HG02642 (cell line): ENCODE measurements at regions not wholly inside any gene's neighbourhood (a gene's known extent, or its start where the extent isn't known, plus 50 kb on each side); places are given as distances from the start of the nearest gene placed in this dataset.
"Not testable (repeated sequence)": the region's sequence is repeated elsewhere in the genome, so short reads cannot be mapped to it uniquely, and the experiment has no call there.

Experiments used
- ATAC-seq: cut with Tn5 transposase; IDR thresholded peaks from one replicate; pipeline ENCODE4 v1.9.1; 2021; ENCODE audit warnings: mild to moderate bottlenecking; ENCODE audit not compliant: unreplicated experiment, poor library complexity

DNA sequence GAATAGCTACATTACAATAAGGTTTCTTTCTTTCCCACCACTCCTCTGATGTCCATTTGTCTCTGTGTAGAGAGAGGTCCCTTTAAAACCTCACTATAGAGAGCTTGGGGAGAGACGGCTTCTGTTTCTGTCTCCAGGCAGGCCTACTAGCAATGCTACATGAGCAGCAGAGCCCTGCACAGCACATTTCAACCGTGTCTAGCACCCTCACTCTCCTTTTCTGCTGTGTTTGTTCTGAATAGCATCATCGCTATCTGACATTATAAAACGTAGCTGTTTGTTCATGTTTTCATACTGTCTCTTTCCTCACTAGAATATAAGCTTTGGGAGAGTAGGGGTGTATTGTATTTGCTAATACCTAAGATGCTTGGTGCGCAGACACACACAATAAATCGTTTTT is 487.8 kb upstream of the DPP6 start:
- no peak for ATAC-seq

DNA sequence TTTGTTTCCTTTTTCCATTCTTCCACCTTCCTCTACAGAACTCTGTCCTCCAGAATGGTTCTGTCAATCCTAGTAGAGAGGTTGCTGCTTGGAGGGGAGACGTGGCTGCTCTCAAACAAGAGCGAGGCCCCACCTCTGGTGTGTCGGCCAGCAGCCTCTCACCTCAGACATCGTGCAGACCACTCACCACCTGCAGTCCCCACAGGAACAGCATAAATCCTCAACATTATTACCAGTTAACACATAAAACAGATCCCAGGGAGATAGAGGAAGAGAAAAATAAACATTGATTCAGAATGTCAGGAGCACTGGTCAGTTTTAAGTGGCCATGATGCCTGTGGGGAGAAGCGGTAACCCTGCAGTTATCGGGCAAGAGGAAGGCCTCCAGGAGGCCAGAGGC is 485.9 kb upstream of the DPP6 start:
- no peak for ATAC-seq

DNA sequence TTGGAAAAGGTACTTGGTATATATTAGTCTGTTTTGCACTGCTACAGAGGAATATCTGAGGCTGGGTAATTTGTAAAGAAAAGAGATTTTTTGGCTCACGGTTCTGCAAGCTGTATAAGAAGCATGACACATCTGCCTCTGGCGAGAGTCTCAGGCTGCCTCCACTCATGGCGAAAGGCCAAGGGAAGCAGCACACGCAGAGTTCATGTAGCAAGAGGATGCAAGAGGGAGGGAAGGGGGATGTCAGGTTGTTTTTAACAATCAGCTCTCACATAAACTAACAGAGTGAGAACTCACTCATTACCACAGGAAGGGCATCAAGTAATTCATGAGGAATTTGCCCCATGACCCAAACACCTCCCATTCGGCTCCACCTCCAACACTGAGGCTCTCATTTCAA is 484.8 kb upstream of the DPP6 start:
- no peak for ATAC-seq

DNA sequence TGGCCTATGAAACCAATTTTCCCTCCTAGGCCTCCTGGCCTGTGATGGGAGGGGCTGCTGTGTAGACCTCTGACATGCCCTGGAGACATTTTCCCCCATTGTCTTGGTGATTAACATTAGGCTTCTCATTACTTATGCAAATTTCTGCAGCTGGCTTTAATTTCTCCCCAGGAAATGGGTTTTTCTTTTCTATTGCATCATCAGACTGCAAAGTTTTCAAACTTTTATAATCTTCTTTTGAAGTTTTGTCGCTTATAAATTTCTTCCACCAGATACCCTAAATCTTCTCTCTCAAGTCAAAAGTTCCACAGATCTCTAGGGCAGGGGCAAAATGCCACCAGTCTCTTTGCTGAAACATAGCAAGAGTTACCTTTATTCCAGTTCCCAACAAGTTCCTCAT is 482.7 kb upstream of the DPP6 start:
- not testable (repeated sequence) for ATAC-seq

DNA sequence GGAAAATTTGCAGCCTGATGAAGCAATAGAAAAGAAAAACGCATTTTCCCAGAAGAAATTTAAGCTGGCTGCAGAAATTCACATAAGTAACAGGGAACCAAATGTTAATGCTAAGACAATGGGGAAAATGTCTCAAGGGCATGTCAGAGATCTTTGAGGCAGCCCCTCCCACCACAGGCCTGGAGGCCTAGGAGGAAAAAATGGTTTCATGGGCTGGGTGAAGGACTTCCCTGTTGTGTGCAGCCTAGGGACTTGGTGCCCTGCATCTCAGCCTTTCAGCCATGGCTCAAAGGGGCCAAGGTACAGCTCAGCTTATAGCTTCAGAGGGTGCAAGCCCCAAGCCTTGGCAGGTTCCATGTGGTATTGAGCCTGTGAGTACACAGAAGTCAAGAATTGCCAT is 476.1 kb upstream of the DPP6 start:
- ATAC-seq, result no peak

DNA sequence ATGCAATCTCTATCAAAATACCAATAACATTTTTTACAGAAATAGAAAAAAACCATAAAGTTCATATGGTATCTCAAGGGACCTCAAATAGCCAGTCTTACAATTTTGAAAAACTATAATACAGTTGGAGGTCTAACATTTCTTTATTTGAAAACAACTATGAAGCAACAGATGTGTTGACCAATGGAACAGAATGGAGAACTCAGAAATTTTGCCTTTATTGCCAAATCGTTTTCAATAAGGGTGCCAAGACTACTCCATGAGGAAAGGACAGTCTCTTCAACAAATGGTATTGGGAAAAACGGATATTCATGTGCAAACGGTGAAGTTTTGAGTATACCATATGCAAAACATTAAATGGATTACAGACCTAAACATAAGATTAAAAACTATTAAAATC is 470.8 kb upstream of the DPP6 start:
- no peak for ATAC-seq

DNA sequence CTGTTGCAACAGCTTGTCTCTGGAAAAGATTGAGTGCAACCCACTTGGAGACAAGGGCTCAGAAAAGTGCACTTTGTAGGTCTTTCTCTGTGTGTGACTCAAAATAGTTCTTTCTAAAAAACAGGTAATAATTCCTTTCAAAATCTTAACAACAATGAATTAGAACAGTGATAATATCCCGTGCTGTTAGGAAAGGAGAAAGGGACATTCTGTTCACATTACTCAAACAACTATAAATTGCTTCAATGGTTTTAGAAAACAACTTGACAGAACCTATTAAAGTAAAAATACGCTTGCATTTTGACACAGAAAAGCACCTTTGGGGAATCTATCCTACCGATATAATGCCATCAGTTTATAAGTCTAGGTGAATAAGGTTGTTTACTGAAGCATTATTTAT is 468.1 kb upstream of the DPP6 start:
- ATAC-seq, result no peak

DNA sequence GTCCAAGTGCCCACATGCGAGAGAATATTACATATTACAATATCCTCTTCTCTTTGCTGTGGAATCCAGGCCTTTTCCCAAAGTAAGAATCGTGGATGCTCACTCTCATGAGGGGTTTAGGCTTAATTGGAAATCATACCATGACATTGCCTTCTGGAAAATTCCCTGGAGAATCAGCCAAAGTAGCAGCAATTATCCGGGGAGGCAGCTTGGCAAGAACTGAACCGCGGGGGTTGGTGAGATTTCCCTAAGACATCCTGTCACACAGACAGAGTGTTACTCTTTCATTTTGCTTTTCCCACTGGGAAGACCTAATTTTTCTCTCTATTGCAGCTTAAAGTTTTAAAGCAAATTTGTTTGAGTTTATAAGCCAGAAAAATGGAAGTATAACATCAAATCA is 463.6 kb upstream of the DPP6 start:
- ATAC-seq, result no peak

DNA sequence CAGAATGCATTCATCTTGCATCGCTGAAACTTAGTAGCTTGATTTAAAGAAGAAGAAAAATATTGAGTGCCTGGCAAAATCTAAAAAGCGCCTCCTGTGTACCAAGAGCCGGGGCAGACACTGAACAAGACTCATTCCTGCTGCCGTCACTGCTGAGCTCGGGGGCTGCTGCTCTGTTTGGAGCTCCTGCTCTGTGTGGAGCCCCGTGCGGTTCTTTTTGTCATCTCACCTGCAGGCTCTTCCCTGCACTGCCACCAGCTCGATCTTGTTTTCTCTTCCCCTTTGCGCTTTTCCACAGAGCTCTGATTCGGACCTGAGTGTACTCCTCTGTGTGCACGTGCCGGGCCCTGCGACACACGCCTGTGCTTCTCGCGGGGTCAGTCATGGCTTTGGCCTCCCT is 462.1 kb upstream of the DPP6 start:
- no peak for ATAC-seq

DNA sequence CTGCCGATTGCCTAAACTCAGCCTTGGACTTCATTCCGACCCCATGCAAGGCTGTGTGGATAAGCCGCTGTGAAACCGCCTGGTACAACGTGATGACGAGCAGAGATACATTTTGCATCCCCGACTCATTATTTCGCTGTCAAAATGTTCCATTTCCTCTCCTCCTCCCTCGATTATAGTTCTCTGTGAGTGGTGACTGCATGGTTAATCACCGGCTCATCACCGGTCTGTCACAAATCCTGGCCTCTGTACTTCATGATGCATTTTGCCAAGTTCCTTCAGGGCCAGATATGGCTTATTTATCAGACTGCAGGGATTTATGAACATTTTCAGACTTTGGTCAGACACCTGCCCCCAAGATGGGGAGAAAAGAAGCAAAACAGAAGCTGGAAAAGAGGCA is 461.6 kb upstream of the DPP6 start:
- ATAC-seq, result no peak

DNA sequence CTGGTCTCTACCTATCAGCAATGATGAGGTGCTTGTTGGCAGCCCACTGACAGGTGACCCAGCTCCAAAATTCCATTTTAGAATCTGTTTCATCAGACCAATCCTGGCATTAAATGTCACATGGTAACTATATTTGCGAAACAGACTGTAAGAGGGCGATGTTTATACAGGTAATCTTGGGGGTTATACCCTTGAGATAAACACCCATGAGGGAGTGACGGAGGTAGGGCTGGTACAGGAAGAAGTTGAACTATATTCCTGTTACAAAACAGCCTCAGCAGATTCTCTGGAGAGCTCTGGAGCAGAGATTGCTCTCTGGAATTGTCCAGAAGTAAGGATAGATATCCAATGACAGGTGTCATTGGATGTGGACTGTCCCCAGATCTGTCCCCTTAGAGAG is 444.8 kb upstream of the DPP6 start:
- no peak for ATAC-seq

DNA sequence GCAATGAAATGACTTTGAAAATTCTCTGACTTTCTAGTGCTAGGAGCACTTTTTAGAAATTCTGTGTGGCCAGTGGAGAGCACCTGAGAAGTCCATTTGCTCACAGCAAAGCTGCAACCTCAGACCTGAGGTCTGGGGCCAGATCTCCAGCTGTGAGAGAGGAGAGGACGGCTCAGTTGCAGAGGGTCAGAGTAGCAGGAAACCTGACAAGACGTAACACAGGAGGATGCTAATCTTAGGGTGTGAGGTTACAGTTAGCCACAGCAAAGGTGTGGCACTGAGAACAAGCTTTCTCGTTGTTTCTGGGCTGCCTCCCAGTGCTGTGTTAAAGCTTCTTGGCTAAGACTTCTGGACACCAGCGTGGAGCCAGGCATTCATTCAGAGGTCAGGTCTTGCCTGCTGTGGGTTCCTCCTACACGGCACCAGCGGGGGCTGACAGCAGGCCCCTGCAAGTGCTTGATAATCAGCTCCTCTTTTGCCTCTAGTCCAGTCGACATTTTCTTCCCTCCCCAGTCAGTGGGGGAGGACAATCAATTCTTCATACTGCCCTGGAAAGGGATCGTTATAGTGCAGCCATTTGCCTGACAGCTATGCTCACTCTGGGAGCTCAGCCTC is 435.4 kb upstream of the DPP6 start:
- no peak for ATAC-seq

DNA sequence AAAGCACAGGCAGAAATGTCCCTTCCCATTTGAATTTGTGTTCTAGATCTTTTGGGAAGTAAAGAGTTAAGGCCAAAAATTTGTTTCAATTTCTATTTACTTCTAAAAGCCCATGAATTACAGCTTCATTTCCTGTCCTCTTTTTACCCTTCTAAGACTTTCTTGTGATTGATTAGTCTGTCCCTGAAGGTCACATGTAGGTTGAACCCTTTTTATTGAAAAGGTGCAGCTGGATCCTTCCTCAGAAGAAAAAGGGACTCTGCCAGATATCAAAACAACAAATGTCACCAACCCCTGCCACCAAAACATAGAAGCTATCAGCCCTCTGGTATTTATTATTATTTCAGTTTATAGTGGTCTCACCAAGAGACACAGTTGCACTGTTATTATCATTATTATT is 424.9 kb upstream of the DPP6 start:
- ATAC-seq, result no peak

DNA sequence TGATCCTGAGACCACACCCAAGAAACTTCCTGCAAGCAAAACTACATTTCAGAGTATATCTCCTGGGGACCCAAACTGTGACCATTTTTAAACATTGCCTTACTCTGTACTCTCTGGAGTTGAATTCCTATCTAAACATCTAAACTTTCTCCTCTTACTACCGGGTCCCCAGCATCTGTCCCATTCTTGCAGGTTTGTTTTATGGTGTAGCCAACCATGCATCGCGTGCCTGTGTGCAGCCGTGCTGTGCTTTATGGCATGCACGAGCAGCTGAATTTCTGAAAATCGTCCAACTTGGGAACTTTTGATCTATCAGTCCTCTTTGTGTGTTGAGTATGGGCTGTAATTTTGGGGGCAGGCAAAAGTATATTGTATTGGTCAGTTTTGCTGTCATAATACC is 423.8 kb upstream of the DPP6 start:
- no peak for ATAC-seq

DNA sequence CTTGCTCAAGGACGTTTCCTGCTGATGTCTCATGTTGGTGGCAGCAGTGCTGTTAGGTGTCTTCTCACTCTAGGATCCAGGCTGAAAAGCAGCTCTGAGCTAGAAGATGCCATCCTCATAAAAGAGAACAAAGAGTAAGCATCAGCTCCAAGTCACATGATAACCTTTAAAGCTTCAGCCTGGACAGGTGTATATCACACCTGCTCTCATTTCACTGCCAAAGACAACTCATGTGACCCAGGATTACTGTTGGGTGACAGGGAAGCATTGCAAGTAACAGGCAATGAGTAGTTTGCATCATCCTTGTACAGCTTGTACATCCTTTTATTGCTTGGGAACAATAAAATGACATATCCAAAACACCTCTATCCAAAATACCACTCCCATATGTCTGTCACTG is 423.4 kb upstream of the DPP6 start:
- no peak for ATAC-seq

DNA sequence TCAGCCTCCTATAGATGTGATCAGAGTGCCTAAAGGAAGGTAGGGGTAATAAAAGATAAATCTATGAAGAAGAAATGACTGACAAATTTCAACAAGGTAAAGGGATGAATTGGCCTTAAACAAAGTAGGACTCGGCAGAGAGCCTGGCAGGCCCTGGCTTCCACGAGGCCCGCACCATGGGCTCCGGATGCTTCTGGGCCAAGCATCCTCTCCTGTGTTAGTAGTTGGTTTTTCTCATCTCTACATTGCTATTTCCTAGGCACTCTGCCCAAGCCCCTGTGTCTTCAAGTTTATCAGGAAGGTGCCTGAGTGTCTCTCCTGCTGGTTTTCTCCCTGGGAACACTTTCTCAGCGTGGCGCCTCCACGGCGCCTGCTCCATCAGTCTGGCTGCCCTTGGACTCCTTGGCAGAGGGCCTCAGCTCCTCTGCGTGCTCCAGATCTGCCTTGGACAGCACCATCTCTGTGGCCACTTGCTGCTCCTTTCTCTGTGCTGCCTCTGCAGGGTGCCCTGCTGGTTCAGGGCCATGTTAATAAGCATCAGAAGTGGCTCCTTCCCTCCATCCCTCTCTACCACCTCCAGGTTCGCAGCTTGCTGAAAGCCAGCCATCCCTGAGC is 413.3 kb upstream of the DPP6 start:
- no peak for ATAC-seq

DNA sequence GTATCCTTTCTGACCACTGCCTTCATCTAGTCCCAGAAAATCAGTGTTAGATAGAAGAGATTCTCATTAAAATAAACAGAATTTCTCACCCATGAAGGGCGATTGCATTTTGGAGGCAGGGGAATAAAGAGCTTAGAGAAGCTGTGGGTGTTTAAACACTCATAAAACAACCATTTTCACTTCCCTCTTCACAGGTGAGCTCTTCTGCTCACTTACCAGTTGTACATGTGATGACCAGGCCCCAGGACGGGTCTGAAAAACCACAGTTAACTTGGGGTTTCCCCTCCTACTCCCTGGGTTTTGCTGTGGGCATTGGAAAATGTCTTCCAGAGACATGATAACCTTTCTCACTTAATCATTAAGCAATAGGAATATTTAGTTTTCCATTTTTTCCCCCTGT is 411.6 kb upstream of the DPP6 start:
- no peak for ATAC-seq

DNA sequence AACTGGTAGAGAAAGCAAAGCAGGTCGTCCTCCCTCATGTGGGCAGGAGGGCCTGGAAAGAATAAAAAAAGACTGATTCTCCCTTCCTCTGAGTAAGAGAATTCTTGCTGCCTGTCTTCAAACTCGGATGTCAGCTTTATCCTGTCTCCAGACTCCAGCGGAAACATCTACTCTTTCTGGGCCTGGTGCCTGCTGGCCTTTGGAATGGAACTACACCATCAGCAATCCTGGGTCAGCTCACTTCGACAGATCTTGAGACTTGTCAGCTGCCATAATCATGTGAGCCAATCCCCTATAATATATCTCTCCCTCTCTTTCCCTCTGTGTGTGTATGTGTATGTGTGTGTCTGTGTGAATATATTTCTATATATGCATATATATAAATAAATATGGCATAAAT is 411.0 kb upstream of the DPP6 start:
- ATAC-seq, result no peak

DNA sequence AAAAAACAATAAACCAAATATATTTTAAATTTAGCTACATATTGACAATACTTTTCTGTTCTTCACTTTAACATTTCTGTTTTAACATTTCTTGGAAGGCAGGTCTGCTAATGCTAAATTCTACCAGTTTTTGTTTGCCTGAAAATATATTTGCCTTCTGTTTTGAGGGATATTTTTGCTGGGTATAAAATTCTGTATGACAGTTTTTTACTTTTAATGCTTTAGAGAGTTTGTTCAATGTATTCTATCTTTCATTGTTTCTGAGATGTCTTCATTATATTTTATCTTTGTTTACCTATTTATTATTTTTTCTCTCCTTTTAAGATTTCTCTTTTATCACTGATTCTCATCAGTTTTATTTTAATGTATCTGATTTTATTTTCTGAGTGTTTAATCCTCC is 409.2 kb upstream of the DPP6 start:
- no peak for ATAC-seq

DNA sequence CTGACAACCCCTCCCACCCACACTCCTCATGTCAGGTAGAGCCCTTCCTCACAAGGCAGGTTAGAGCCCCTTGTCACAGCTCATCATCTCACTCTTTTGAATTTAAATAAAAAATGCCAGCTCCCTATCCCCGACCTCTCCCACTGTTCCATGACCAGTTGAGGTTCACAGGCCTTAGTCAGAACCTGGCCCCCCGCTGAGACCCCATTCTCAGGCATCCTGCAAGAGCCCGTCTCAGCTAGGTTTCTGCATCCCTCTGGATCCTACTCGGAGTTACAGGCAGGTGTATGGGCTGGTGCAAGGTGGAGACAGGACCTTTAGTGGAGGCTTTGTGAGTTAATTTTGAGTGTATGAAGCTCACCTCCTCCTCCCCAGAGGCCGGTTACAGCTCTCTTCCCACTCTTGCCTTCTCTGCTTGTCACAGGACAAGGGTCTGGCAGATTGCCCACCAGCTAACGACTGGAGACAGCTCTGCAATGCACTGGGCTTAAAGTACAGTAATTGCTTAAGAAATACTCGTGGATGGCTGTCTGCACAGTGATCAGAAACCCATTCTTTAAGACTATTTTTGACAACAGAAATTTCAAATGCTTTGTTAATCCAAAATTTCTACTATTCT is 394.9 kb upstream of the DPP6 start:
- no peak for ATAC-seq

DNA sequence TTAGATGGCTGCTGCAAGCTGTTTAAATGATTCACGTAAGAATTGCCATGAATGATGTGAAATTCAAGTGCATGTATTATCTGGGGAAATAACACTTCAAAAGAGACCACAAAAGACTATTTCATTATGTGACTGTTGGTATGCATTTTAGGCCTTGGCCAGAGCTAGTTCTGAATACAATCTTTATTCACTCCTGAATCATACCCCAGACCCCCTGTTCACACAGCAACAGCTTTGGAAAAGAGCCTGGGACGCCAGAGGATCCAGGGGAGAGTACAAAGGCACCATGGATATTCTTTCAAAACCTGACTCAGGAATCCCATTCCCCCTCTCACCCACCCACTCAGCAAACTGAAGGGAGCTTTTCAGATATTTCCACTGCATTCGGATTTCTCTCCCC is 377.1 kb upstream of the DPP6 start:
- ATAC-seq, result no peak

DNA sequence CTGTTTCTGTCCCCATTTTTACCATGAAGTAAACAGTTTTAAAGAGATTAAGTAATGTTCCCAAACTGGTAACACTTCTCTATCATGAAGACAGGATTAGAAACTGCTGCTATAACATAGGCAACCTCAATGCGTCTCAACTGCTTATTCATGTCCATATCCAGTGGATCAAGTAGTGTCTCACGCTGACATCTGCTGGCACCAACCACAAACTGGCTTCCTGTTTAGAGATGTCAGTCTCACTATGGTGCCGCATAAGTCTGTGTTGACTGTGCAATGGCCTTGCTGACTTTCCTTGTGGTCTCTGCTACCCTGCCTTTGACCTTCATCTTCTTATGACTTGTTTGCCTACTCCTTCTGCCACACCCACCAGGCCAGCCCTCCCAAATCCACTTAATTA is 369.6 kb upstream of the DPP6 start:
- ATAC-seq, result no peak
